Activated CD4-positive, alpha-beta T cell treated with anti-CD3 and anti-CD28 coated beads, Interleukin-2, amount 50 U/mL, for 16 hours (primary cell): ENCODE measurements at regions not wholly inside any gene's neighbourhood (a gene's known extent, or its start where the extent isn't known, plus 50 kb on each side); places are given as distances from the start of the nearest gene placed in this dataset.

Source experiments
- DNase-seq: peaks from one replicate; pipeline ENCODE4 v3.0.0-alpha.2; 2020

DNA sequence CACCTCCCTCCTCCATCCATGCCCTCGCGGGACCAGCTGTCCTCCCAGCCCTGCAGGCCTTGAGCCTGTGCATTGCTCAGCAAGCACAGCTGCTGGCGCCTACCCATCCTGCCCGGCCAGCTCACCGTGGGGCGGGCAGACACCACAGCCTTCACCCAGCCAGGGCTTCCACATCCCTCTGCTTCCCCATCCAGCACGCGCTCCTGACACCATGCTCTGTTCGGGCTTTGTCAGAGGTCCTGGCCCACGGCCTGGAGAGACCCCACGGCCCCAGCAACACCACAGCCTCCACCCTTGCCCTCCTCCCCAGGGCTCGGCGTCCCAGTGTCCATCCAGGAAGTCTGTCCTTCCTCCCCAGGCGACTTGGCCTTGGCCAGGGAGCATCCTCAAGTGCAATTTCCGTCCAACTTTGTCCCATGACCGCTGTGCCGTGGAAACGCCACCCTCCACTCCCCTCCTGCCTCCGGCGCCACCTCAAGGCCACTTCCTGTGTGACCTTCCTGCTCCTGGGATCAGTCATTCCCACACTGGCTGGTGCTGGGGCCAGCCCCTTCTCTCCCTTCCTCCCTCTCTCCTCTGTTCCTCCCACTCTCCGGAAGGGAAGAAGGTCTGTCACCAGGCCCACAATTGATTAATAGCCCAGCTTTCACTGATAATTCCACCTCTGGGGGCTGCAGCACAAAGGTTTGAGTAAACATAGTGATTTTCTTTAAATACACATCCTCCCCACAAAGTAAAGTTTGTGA lies 71.5 kb upstream of the SMNDC1 start:
- no peak for DNase-seq

DNA sequence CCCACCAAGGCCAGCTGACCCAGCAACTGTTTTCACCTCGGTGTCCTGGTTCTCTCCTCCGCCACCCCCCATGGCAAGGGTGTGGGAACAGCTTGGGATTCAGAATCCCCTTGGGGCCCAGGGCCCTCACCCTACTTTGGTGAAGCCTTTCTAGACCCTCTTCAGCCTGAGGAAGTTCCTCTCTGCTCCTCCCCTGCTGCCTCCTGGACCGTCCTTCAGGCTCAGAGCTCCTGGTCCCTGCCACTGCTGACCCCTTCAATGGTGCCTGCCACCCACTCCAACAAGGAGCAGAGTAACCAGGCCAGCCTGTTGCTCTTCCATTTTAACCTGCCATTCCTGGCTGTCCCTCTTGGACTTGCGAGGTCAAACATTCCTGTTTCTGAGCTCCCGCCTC lies 72.0 kb upstream of the SMNDC1 start:
- DNase-seq, result no peak

DNA sequence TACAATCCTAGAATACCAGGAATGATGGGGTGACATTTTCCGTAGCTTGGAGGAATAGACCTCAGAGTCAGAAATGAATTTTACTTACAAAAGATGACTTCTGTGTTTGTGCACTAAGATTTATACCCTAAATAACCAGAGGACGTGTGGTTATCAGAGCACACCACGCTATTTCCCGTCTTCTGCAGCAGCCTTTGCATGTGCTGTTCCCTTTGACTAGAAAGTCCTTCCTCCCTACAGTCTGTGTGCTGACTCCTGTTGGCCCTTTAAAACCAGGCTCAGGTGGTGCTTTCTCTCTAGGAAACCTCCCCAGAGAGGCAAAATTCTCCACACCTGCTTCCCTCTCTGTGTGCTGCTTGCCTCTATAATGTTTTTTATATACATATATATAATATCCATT lies 73.3 kb upstream of the SMNDC1 start:
- no peak for DNase-seq

DNA sequence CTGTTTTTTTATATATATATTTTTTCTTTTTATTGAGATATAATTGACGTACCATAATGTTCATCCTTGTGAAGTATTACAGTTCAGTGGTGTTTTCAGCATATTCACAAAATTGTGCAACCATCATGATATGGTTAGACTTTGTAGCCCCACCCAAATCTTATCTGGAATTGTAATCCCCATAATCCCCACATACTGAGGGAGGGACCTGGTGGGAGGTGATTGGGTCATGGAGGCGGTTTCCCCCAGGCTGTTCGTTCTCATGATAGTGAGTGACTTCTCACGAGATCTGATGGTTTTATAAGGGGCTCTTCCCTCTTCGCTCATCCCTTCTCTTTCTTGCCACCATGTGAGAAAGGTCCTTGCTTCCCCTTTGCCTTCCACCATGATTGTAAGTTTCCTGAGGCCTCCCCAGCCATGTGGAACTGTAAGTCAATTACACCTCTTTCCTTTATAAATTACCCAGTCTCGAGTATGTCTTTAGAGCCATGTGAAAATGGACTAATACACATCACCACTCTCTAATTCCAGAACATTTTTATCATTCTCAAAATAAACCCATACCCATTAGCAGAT lies 73.9 kb upstream of the SMNDC1 start:
- DNase-seq, result no peak

DNA sequence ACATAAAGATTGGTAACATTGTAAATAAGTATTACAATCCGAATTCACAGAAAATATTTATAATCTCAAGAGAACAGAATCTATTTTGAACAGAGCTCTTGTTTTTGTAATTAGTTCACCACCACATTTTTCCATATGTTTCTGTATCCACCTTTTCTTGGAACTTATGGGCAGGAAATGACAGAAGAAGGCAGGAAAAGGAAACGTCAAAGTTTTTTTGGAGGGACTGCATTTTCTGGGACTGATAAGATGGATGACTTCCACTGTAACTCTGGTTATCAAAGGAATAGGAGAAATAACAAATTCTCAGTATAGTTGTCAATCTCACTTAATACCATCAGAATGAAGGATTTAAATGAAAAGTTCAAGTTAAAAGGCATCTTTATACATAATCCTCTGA lies 75.1 kb upstream of the SMNDC1 start:
- no peak for DNase-seq

DNA sequence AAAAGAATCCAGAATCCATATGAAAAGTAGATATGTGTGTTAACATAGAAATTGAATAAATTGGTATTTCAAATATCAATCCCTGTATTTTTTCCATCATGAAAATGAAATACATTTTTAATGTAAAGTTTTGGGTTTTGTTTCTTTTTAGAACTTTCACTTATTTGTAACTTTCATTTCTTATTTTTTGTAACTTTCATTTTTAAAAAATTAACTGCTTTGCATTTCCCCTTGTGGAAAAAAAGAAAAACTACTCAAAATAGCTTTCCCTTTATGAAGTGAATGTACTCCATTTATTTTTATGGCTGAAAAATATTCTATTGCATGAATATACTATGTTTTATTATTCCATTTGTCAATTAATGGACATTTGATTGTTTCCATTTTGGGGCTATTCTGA lies 75.6 kb upstream of the SMNDC1 start:
- DNase-seq, result no peak

DNA sequence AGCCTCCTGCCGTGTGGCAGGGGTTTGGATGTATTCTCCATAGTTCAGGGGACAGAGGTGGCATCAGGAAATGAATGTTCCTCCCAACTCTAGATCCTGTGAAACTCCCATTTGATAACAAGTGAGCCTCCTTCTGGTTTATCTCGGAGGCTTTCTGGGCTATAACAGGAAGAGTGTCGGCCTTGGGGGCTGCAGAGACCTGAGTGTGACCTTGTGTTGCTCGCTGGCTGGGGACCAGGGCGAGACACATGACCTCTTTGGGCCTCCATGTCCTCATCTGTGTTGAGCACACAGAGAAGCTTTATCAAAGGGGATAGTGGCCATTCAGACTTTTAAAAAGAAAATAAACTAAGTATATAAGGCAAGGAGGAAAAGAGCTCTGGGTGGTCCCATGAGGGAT lies 78.0 kb upstream of the SMNDC1 start:
- DNase-seq, result no peak

DNA sequence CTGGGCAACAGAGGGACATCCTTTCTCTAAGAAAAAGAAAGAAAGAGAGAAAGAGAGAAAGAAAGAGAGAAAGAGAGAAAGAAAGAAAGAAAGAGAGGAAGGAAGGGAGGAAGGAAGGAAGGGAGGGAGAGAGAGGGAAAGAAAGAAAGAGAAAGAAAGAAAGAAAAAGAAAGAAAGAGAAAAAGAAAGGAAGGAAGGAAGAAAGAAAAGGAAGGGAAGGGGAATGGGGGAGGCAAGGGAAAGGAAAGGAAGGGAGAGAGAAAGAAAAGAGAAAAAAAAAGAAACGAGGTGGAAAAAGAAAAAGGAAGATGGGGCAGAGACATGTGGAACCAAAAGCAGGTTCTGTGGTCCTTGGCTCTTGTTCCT lies 82.9 kb upstream of the SMNDC1 start:
- no peak for DNase-seq

DNA sequence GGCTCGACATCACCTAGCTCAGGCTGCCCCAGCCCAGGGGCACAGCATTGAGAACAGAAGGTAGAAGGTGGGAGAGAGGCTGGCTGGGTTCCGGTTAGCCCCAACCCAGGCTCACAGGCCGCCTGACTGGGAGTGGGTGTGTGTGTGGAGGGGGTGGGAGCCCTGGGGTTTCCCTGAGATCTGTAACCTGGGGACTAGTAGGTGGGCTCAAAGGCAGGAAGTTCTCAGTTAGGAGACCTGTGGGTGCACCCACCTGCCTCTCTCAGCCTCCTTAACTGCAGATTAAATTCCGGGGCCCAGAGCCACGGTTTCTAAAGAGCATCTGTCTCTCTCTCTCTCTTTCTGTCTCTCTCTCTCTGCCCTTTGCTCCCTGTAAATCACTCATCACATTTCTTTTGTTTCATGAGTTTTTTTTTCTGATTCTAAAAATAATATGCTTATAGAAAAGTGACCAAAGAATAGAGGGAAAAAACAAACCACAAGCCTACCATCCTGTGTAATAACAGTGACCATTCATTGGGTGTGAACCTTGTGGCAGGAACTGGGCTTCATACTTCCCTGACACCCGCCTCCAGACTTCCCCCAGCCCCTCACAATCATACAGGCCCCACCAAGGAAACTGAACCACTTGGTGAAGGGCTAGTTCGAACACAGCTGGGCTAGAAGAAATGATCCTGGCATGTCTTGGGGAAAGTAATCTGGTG lies 83.4 kb upstream of the SMNDC1 start:
- DNase-seq, result no peak

DNA sequence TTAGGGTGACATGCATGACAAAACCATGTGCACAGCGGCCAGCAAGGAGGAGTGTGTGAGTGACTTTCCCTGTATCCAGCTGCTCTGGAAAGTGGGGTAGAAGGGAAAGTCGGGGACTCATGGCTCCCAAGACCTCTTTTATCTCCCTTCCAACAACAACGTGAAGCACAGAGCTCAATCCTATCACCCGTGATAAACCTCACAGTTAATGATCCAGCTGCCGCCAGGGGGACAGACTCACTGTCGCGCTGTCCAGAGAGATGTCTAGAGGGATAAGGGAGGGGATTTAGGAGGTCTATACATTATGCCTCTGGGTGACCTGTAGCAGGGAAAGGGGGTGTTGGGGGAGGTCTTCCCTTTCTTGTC lies 84.0 kb upstream of the SMNDC1 start:
- no peak for DNase-seq

DNA sequence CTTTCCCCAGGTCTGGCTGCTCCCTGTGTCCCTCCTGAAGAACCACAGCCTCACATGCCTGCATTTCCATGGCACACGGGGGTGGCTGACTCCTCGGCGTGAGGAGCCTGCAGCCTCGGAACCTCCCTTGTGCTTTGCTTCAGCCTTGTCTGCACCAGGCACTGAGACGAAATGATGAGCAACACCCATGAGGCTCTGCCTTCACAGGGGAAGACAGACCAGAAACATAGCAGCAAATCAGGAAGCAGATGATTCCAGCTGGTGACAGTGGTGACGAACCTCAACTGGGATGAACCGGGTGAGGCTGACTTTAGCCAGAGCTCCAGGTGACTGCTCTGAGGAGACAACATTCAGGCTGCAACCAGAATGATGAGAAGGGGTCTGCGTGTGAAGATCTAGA lies 84.5 kb upstream of the SMNDC1 start:
- no peak for DNase-seq

DNA sequence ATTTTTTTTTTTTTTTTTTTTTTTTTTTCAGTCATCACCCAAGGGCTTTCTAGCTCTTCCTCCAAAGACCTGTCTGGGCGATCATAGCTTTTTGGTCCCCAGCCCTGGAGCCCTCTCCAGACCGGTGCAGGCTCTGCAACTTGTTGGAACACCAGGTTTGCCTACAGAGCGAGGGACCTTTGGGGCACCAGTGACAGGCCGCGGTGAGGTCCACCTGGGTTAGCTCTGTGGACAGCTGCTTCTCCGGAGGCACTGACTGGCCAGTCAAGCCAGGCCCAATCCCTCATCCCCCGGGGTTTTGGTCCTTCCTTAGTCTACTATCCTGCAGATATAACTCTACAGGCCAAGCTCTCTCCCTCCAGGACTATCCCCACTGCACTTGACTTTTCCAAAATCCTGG lies 86.8 kb upstream of the SMNDC1 start:
- DNase-seq, result no peak

DNA sequence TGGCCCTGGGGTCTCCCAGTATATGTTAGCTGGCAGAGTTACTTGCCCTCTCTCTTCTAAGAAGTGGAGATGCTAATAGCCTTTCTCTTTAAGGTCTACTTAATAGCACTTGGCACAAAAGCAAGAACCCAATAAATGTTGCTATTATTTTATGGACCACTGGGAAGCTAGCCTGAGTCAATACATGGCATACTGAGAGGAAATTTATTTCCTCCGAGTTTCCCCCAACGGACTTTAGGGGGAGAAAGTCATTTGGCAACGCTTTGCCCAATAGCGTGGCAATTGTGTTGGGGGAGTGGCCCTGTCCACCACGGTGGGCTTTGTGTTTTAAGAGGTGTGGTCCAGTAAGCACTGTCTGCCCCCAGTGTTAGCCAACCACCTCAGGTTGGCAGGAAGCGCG lies 87.4 kb upstream of the SMNDC1 start:
- no peak for DNase-seq

DNA sequence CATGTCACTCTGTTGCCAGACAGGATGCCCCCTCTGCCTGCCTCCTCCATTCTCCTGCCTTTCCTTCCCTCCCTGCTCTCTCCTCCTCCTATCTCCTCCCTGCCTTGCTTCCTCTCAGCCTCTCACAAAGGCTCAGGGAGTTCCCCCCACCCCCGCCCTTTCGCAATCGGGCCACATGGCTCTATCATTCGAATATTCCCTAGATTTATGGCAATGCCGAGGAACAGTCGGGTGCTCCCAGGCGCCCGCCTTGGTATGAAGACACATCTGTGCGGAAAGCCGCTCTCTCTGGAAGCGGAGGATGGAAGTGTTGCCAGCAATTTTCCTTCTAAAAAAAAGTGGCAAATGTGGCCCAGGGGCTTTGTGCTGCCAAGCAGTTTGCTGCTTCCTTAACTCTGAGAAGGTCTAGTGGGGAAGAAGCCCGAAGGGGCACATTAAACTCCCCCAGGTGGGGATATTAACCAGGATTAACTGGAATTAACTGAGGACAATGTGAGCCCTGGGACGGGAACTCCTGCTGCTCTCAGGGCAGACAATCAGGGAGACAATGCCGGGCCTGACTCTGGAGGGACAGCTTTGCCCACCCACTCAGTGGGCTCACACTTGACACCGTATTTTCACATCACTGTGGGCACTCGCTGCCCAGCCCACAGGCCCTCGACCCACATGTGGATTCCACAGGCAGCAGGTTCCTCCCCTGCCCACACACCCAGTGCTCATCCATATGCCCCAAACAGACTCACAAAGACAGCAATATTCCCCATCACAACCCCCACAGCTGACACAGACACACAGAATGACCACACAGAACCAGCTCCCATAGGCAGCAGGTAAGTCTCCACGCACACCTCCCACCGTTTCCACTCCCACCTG lies 88.4 kb upstream of the SMNDC1 start:
- DNase-seq, result no peak

DNA sequence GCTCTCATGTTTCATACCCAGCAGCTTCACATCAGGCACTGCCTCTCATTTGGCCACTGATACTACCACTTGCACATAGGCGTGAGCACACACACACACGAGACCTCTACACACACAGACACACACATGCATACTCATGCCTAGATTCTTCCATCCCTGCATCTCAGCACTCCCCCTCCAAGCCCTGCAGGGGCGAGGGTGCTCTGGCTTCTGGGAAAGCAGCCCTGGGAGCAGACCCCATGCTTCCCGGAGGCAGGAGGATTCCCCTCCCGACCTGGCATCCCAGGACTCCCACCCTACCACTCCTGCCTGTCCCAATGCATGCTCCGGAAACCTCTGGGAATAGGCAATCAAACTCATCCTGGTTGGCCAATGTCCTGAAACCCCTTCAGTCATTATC lies 89.1 kb upstream of the SMNDC1 start:
- no peak for DNase-seq

DNA sequence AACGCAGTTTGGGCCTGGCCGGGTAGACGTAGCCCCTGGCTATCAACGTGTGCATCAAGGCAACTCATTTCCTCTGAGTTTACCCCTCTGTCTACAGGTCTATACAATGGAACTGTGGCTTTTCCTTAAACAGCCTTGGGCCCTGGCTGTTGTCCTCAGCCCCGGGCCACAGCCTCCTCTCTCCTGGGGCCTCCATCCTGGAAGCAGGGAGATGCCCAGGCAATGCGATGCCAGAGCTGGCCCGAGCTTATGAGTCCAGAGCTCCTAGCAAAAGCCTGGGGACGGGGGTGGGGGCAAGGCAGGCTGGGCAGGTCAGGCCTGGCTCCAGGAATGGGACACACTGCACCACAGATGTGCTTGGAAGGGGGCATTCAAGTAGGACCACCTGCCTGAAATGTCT lies 89.6 kb upstream of the SMNDC1 start:
- no peak for DNase-seq

DNA sequence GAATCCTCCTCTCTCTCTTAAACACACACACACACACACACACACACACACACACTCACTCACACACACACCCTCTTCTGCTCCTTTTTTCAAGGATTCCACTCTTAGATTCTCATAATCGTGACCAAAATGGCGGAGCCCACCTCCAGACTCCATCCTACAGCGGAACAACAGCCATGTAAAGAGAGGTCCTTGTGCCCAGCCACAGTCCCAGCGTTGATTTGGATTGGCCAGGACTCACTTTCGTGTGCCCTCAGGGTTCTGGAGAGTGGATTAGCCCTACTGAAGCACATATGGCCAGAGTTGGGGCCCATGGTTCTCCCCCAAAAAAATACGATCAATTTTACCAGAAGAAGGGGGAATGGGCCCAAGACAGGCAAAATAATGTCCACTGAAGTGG lies 90.2 kb upstream of the SMNDC1 start:
- DNase-seq, result no peak

DNA sequence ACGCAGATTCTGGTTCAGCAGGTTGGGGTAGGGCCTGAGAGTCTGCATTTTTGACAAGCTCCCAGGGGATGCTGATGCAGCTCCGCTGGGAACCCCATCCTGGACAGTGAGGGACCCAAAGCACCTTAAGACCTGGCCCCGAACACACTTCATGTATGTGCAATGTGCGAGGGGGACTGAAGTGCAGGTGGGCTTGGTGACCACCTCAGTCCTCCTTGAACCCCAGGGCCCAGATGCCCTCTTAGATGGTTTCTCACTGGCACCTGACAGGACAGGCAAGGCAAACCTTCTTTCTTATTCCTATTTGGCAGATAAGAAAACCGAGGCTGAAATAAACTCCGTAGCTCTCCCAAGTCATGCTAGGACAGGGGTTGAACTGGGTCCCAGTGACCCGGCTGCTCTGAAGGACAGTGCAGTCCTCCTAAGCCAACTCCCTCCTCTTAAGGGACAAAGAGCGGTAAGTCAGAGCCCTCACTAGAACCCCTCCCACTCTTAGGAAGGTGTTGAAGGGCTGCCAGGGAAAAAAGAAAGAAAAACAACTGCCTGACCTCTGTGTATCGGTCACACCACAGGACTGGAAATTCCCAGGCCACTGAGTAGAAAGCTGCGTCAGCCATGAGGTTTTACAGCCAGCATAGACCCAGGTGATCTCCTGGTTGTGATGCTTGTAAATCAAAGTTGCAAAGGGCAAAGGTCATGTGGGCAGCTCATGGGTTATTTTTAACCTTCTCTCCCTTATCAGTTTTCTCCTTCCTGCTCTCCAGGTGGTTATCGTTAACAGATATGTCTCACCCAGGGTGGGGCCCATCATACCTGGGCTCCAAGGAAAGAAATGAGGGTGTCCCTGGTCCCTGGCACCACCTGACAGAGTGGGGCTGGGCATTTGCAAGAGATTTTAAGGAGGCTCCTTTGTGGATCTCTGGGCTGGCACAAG lies 90.9 kb upstream of the SMNDC1 start:
- DNase-seq, result peak; percentile 73

DNA sequence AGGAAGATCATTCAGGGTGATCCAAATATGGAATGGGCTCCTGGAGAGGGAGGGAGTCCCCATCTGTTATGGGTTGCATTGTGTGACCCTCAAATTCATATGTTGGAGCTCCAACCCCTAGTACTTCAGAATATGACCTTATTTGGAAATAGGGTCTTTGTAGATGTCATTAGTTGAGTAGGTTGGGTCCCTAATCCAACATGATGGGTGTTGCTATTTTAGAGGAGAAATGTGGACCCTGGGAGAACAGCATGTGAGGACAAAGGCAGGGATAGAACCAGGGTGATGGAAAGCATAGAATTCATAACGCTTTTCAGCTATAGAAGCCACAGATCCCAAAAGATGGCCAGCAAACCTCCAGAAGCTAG lies 91.5 kb upstream of the SMNDC1 start:
- DNase-seq, result no peak

DNA sequence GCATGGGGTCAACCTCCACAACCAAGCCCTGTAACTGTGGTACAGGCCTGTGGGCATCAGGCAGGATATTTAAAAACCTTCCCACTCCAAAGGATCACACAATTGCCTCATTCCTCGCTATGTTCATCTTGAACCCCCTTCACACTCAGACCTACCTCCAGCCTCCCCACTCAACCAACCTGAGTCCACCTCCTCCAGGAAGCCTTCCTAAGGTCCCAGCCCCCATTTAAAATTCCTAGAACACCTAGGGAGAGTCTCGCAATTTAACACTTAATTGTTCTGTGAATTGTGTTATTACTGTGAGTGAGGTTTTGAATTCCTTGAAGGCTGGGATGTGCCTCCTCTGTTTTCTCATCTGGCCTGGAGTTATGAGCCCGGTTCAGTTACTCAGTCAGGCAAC lies 93.1 kb upstream of the SMNDC1 start:
- DNase-seq, result no peak

DNA sequence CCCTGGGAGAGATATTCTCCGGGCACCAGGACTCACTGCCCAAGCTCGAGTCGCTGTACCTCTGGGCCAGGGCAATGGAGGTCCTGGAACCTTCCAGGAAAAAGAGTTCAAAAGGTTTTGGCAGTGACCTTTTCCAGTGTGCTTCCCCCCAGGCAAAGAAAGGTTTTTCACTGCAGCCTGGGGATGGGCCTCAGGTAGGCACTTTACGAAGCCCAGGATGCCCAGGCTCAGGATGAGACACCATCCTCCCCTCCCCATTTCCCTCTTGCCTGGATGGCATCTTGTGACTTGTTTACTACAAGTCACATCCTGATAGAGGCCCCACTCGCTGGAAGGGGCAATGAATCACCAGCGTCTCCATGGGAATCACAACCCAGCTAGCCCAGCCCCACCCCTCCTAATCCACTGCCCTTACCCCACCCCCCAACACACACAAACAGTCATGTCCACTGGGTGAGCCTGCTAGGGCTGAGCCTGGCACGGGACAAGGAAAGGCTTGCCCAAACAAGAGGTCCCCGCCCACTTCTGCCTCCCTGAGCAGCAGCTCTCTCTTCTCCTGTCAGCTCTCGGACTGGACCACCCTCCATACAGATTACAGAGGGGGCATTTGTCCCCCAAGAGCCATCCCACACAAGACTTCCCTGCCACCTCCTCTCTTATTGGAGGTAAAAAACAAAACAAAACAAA lies 93.8 kb upstream of the SMNDC1 start:
- DNase-seq, result no peak
